SU-DHL-6 (cell line): ENCODE measurements at regions not wholly inside any gene's neighbourhood (a gene's known extent, or its start where the extent isn't known, plus 50 kb on each side); places are given as distances from the start of the nearest gene placed in this dataset.

ENCODE experiments used
- EZH2phosphoT487 ChIP-seq: fragments of 200-600 bp; sonication (generic), shearing (Covaris generic); conservative IDR thresholded peaks from 2 replicates; pipeline ENCODE4 v1.6.1; 2018; ENCODE audit warnings: mild to moderate bottlenecking, antibody characterized with exemption, low read length, moderate library complexity, mixed read lengths
- TF ChIP-seq, protein P1 (sequence below): fragments of 200-600 bp; sonication (generic); IDR thresholded peaks from one replicate; pipeline ENCODE4 v1.5.1; 2017; ENCODE audit warnings: antibody characterized with exemption, mild to moderate bottlenecking, low read length, moderate library complexity; ENCODE audit not compliant: insufficient read depth, poor library complexity, severe bottlenecking

DNA sequence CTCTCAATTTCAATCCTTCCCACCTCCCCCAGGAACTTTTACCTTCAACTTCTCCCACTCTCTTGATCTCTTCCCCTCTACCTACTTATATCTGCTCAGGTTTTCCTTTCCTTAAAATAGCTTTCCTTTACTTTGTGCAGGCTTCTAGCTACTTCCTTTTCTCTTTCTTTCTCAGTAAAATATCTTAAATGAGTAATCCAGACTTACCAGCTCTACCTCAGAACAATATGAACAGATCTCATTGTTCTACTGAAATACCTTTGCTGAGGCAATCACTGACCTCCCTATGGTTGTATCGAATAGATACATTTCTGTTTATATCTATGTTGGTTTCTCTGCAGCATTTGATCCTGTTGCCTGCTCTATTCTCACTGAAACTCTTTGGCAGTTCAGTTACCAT, 86.7 kb upstream of the WDR44 start:
- TF ChIP-seq, protein P1, sequence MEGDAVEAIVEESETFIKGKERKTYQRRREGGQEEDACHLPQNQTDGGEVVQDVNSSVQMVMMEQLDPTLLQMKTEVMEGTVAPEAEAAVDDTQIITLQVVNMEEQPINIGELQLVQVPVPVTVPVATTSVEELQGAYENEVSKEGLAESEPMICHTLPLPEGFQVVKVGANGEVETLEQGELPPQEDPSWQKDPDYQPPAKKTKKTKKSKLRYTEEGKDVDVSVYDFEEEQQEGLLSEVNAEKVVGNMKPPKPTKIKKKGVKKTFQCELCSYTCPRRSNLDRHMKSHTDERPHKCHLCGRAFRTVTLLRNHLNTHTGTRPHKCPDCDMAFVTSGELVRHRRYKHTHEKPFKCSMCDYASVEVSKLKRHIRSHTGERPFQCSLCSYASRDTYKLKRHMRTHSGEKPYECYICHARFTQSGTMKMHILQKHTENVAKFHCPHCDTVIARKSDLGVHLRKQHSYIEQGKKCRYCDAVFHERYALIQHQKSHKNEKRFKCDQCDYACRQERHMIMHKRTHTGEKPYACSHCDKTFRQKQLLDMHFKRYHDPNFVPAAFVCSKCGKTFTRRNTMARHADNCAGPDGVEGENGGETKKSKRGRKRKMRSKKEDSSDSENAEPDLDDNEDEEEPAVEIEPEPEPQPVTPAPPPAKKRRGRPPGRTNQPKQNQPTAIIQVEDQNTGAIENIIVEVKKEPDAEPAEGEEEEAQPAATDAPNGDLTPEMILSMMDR: no peak
- no peak for TF ChIP-seq EZH2phosphoT487
